UCSD-AML1 (cell line): ENCODE measurements at regions not wholly inside any gene's neighbourhood (a gene's known extent, or its start where the extent isn't known, plus 50 kb on each side); places are given as distances from the start of the nearest gene placed in this dataset.
"Not testable (repeated sequence)": the region's sequence is repeated elsewhere in the genome, so short reads cannot be mapped to it uniquely, and the experiment has no call there.

ENCODE experiments used
- DNase-seq: peaks from one replicate; lab custom pipeline; 2025; ENCODE audit not compliant: unreplicated experiment; lab: John Stamatoyannopoulos, UW

DNA sequence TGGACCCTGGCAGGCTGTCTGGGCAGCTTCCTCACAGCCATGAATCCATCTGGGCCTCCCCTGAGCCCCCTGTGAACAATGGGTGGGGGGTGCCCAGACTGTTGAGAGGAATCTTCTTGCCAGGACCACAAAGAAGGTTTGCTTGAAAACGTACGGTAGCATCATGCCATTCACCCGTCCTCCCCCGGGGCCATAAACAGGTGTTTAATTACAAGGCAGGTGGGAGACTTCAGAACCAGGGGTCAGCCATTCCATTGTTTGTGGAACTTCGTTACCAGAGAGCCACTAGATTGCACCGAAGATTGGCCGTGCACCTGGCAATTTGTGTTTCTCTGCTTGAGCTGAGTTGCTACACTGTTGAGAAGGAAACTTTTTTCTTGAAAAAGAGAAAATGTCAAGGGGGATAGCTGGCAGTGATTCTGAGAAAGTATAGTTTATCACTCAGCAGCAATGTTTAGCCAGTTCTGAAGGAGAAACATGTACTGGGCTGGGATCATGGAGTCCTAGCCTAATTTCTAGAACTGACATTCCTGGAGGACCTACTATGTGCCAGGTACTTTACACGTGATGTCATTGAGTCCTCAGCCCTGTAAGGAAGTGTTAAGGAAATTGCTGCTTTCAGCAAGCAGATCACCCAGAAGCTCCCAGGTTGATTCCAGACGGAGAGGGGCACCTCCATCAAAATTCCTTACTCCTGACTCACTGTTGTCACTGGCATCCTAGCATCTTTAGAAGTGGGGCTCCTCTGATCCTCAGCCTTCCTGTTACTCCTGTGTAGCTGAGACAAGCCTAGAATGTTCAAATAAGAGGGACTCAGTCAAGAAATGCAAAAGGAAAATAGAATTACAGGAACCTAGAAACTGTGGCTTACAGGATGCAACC lies 103.8 kb upstream of the UBE2E1 start:
- no peak for DNase-seq

DNA sequence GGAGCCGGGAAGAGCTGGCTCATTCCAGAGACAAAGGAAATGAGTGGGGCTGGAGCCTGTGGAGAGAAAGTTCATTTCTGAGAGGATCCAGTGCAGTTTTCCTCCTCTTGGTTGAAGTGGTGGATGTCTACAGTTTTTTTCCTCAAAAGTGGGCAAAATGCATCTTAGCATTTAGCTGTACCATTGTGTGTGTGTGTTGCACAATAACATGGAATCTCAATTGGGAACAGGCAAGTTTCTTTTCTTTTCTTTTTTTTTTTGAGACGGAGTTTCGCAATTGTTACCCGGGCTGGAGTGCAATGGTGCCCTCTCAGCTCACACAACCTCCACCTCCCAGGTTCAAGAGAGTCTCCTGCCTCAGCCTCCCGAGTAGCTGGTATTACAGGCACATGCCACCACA lies 101.5 kb upstream of the UBE2E1 start:
- no peak for DNase-seq

DNA sequence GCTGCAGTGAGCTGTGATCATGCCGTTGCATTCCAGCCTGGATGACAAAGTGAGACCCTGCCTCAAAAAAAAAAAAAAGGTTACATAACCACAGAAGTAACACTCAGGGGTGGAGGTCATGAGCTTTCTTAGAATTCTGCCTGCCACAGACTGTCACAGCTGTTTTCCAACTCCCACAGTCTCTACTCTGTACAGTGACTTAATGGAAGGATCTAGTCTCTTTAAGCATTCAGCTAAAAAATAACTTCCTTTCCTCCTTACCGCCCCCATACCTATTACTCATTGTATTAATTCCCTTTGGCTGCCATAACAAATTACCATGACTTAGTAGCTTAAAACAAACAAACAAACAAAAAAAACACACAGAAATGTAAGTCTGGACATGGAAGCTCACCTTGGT lies 99.6 kb upstream of the UBE2E1 start:
- no peak for DNase-seq

DNA sequence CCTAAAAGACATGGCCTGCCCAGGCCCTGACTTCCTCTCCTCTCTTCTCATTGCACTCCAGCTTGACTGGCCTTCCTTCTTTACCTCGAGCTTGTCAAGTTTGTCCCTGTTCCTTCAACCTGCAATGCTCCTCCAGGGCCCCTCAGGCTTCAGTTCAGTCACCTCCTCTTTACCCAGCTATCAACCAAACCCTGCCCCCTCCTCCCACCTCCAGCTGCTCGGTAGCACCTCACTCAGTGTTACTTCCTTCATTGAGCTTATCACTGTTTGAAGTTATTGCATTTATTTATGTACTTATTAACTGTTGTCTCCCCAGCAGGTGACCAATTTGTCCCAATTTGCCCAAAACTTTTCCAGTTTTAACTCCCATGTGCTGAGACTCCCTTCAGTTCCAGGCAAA lies 95.8 kb upstream of the UBE2E1 start:
- no peak for DNase-seq

DNA sequence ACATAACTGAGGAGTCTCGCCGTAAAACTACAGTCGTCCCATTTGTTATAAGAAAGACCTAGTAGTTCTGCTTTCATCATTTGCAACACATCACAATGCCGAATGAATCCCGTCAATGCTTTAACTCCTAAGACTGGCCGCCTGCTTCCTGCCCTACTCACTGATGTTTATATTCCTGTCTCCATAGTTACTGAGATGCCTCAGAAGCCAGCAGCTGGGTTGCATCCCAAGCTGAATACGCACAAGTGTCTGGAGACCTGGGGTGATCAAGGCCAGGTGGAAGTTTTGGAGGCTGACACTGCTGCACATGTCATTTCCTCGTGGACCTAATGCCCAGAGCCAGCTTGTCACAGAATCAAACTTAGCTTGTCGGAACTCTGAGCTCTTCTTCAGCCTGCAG lies 95.2 kb upstream of the UBE2E1 start:
- no peak for DNase-seq

DNA sequence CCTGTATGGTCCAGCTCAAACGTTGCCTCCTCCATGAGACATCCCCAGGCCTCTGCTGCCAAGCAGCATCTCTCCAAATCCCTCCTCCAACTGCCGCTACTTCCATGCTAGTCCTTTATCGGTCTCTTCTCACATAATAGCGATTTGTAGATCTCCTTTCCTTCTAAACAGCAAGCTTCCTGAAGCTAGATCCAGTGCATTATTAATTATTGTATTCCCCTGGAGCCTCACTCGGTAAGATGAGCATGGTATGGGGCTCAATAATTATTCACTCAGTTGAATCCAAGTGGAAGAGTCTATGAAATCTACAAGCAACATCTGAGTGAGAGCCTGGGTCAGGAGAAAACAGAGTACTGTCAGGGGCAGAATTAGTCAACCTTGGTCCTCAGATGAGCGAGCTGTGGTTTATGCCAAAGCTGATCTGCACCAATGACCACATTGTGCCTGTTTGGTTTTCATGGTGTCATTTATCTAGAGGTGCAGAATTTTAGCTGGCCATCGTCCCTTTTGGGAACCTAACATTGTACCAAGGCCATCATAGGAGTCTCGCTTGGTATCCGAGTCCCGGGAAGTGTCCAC lies 93.8 kb upstream of the UBE2E1 start:
- no peak for DNase-seq

DNA sequence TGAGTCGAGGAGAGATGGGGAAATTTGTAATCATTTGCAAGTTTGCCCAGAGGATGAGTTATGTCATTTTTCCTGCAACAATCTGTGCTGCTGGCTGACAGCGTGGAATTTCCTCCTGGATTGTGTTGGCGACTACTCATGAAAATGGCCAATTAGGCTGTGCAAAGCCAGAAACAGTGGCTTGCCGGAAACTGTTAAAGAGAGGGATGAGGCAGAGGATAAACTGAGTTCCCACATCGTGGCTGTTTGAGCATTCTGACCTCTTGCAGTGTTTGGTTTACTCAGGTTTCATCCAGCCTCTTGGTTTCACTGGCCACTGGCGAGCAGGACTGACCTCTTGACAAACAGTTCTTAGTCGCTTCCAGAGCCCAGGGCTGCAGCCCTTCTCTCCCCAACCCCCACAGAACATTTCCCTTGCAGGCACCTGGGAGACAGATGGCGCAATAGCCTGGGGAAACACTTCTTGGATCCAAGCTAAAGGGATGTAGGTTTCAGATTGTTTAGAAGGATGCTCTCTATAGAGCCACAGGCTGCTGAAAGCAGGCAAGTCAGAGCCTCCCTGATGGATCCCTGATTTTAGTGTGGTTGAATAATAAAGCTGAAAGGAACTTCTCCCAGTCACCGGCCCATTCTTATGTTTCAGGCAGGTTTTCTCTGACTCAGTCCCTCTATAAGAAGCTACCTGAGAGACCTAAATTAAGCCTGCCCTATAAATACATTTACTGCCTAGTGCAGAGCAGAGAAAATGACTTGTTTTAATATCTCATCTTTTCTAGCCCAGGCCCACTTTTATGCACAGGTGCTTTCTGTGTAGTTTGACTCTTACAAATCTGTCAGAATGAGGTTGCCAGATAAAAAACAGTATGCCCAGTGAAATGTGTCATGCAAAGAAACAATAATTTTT lies 92.8 kb upstream of the UBE2E1 start:
- no peak for DNase-seq

DNA sequence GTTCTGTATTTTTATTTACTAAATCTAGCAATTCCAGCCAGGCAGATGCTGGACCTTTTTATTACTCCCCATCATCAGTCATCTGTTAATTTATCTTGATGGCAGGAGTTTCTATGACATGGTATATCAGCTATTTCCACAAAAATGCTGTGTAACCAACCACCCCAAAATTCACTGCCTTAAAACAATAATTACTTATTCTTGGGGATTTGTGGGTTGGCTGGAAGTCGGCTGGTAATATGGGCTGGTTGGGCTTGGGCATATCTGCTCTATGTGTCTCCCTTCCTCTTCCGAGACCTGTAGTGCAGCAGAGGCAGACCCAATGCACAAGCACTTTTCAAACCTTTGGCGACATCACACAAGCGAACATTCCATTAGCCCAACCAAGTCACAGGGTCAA lies 92.1 kb upstream of the UBE2E1 start:
- DNase-seq, result no peak

DNA sequence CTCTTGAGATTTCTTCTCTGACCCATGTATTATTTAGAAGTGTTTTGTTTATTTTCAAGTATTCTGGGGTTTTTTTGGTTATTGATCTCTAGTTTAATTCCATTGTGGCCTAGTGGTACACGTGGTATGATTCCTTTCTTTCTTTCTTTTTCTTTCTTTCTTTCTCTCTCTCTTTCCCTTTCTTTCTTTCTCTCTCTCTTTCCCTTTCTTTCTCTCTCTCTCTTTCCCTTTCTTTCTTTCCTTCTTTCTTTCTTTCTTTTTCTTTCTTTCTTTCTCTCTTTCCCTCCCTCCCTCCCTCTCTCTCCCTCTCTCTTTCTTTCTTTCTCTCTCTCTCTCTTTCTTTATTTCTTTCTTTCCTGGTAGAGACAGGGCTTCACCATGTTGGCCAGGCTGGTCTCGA lies 85.7 kb upstream of the UBE2E1 start:
- no peak for DNase-seq

DNA sequence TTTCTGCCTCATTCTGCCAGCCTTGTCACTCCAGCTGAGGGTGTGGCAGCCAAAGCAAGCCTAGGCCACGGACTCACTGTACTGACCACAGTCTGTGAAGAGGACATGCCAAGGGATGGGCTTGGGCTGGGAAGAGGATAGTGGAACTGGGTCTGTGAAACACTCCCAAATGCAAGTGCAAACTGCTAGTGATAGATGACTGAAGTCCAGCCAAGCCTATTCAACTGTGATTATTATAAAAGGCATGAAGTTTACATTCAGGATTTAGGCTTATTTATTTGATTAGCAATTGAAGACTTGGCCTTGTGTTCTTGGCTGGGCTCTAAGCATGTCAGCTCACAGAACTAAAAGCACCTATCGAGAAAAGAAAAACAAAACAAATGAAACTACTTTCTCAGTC lies 84.9 kb upstream of the UBE2E1 start:
- no peak for DNase-seq

DNA sequence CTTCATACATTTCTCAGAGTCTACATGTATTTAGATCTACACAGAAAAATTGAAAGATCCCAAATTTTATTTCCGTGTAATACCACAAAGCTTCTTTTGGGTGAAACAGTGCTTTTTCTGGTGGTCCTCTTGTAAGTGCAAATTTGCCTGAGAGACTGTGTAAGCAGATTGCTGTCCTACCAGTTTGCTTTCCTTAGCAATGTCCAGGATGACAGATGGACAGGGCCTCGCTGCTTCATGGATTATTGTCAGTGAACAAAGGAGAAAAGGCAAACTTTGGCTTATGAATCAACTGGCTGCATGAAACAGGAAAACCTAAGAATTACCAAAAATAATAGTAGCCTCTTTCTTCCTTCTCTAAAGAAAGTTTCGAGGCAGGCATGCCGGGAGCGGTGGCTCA lies 82.6 kb upstream of the UBE2E1 start:
- no peak for DNase-seq

DNA sequence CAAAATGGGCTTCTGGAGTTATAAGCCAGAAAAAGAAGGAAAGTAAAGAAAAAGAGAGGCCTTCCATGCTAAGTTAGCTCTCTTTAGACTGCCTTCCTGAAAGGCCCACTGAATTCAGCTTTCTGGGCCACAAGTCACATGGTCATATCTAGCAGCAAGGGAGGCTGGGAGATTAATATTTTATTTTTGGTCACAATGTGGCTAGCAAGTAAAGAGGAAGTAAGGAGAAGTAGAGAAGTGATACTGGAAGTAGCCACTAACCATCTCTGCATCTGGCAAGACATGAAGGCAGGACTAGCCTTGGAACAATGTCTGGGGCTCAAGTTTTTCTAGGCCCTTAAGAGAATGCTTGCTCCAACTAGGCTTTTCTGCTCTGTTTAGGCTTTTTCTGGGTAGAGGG lies 81.8 kb upstream of the UBE2E1 start:
- no peak for DNase-seq

DNA sequence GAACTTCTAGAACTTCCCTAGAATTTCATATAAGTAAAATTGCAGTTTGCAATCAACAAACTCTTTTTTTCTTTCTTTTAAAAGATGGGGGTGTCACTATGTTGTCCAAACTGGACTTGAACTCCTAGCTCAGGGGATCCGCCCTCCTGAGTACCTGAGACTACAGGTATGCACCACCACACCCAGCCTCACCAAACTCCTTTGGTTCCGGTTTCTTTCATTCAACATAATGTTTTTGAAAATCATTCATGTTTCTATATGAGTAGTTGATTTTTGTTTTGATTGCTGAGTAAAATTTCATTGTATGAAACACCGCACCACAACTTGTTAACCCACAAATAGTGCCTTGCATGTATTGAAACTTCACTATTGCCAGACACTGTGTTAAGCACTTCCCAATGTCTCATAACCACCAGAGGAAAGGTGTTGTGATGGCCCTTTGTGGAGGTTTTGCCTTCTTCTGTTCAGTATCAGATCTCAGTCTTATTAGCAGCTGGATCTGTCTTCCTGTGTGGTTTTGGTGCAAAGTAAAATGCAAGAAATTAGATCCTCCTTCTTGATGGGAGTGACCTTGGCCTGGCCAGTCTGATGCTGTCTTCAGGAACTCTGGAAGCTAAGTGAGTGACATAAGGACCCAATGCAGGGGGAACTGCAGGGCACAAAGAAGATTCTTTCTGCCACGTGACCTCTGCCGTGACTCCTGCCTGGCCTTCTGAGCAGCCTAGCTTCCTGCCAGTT lies 78.8 kb upstream of the UBE2E1 start:
- DNase-seq, result peak; percentile 65

DNA sequence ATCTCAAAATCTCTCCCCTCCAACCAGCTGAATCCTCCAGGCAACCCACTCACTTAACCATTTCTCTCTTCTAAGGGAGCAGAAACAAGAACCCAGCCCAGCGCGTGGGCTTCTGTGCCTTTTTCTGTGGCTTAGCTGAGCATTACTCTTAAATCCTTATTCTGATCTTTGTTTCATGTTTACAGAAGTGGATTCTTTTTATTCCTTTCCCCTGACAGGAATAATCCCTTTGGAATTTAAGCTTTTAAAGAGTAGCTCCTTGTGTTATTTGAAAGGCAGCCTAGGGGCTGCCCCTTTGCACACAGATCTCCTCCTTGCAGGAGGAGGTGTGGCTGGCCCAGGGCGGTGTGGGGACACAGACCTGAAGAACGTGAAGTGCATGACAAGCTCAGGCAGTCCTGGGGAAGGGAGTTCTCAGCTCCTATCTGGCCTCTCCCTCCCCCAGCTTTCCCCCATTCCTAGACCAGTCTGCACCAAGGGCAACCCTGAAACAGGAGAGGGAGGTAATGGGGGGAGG lies 77.1 kb upstream of the UBE2E1 start:
- no peak for DNase-seq

DNA sequence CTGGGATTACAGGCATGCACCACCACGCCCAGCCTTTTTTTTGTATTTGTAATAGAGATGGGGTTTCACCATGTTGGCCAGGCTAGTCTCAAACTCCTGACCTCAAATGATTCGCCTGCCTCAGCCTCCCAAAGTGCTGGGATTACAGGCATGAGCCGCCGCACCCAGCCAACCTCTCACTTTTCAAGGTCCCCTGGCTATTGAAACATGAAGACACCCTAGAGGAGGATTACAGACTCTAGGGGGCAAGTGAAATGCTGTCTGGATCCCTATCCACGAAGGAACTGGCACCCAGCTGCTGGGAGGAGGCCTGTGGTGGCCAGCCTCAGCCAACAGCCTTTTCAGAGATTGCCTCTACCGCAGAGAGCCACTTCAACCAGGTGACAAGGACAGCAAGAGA lies 76.4 kb upstream of the UBE2E1 start:
- not testable (repeated sequence) for DNase-seq

DNA sequence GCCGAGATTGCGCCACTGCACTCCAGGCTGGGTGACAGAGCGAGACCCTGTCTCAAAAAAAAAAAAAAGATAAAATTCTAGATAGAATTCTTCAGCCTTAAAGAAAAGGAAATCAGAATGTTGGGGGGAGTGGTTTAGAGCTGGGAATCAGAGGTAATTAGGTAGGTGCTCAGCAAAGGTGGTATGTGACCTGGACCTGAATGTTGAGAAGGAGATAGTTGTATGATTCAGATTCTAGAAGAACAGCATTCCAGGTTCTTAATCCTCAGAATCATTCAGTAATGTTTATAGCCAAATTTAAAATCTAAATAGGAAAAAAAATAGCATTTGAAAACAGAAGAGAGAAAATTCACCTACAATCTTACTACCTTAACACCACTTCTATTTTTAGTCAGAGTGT lies 71.3 kb upstream of the UBE2E1 start:
- DNase-seq, result no peak

DNA sequence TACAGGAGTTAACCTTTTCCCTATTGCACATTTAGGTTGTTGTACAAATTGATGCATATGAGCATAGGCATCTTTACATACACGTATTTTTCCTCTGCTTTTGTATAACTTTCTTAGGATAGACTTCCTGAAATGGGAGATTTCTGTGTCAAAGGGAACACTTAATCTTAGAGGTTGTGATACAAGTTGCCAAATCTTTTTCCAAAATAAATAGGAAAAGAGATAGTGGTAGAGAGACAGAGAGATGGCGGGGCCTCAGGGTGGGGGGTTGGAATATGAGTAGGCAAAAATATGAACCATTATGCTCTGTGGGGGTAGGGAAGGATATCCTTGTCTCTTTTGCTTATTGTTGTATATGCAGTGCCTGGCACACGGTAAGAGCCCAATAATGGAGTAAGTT lies 70.7 kb upstream of the UBE2E1 start:
- DNase-seq, result no peak

DNA sequence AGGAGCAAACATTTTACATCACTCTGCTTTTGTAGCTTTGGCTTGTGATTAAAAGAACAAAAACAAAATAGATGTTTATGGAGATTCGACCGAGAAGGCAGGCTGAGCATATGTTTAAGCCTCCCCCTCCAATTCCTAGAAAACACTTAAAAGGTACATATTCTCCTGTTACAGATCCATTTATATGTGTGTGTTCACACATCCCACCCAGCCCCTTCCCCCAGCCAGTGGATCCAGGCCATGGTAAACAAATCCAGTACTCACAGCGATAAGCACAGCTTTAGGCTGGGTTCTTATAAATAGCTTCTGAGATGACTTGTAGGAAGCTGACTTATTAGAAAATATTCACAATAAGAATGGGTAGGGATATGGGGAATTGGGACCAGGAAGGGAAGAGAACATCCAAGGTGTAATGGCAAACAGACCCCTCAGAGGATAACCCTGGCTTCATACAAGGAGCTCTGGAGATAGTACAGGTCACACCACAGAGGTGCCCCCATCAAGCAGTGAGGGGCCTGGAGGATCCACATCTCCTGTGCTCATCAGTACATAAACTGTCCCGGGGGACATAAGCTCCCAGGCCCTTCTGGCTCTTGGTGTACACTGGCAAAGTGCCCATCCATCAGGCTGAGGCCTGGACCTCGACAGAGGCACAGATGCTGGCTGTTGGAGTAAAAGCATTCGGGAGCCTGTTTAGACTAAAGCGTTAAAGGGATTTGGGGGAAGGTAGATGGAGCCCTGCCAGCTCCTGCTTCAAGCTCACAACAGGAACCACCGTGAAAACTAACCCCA lies 70.0 kb upstream of the UBE2E1 start:
- DNase-seq, result no peak

DNA sequence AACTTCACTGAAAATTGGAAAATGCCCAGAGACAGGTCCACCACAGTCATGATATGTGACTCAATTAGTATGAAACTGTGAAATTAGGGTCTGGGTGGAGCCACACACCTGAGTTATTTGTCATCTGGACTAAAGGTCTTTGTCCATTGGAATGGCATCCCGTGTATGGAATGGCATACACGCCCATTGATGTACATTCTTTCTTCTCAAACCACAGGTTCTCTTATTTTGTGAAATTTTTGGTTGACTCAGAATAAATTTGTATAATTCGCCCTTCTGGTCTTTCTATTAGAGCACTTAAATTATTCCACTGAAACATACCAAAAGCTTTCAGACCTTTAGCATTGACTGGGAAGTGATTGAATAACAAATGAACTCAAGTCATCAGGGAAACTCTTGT lies 66.8 kb upstream of the UBE2E1 start:
- DNase-seq, result no peak

DNA sequence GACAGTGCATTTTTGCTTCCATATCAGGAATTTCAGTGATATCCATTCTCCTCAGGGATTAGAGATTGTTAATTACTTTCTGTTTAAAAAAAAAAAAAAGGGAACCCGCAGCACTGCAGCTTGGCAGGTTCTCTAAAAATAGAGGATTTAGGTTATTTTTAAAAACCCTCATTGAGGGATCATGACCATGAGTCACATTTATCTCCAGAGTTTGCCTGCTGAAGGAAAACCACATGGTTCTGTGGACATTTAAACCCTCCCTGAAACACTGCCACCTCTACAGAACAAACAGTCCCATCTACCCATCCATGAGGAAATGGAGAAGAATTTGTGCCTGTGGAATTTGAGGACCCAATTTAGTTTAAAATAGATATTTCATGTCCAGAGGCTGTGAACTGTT lies 66.2 kb upstream of the UBE2E1 start:
- no peak for DNase-seq
